ENCODE measurements at regions not wholly inside any gene's neighbourhood (a gene's known extent, or its start where the extent isn't known, plus 50 kb on each side); places are given as distances from the start of the nearest gene placed in this dataset.

DNA sequence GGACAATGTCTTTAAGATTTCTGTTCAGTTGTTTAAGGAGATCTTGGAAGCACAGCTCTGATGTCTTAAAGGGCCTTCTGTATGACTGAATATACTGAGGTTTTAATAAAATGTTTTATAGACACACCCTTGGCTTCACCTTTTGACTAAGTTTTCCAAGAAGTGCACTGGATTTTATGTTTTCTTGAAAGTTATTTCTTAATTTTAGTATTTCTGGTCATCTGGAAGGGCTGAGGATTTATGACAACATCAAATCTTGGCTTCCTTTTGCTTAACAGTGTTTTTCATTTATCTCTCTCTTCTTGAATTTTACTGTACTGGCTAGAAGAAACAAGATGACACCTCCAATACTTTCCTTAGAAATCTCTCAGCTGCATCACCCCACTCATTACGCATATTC, 2423.4 kb downstream of the LRRC4C start:
- POLR2A ChIA-PET, result no interaction called here
- H3K27me3 ChIP-seq (ENCODE audit: control insufficient read depth, insufficient read depth, low read length), result no peaks in the 10 kb centered on the region
- H3K27ac ChIP-seq (ENCODE audit: low read length), result no peak overlapping the region
- DNase-seq (ENCODE audit: low read depth, low spot score) (no peak), ATAC-seq (no peak)
- CTCF ChIA-PET, result no interaction called here
- no TSS peak for BruUV-seq (replicated peaks)
- H3K4me1 ChIP-seq (ENCODE audit: control insufficient read depth, insufficient read depth, low read length), result no peaks in the 10 kb centered on the region
- TF ChIP-seq TCF7L2 (IDR thresholded peaks at IDR 0.05; ENCODE audit: low read depth, low read length), result no peak
- no peak for TF ChIP-seq SIN3A (IDR thresholded peaks at IDR 0.05; ENCODE audit: borderline replicate concordance, insufficient read depth, low read depth, low read length)
- TF ChIP-seq, protein P1, sequence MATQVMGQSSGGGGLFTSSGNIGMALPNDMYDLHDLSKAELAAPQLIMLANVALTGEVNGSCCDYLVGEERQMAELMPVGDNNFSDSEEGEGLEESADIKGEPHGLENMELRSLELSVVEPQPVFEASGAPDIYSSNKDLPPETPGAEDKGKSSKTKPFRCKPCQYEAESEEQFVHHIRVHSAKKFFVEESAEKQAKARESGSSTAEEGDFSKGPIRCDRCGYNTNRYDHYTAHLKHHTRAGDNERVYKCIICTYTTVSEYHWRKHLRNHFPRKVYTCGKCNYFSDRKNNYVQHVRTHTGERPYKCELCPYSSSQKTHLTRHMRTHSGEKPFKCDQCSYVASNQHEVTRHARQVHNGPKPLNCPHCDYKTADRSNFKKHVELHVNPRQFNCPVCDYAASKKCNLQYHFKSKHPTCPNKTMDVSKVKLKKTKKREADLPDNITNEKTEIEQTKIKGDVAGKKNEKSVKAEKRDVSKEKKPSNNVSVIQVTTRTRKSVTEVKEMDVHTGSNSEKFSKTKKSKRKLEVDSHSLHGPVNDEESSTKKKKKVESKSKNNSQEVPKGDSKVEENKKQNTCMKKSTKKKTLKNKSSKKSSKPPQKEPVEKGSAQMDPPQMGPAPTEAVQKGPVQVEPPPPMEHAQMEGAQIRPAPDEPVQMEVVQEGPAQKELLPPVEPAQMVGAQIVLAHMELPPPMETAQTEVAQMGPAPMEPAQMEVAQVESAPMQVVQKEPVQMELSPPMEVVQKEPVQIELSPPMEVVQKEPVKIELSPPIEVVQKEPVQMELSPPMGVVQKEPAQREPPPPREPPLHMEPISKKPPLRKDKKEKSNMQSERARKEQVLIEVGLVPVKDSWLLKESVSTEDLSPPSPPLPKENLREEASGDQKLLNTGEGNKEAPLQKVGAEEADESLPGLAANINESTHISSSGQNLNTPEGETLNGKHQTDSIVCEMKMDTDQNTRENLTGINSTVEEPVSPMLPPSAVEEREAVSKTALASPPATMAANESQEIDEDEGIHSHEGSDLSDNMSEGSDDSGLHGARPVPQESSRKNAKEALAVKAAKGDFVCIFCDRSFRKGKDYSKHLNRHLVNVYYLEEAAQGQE (IDR thresholded peaks at IDR 0.05; ENCODE audit: insufficient read depth in 1 of 2, low read depth in 2 of 2, low read length in 1 of 2), result no peak
- TF ChIP-seq POLR2AphosphoS5 (IDR thresholded peaks at IDR 0.05; ENCODE audit: low read depth, low read length), result no peak
- no peak for TF ChIP-seq CTCF (IDR thresholded peaks at IDR 0.05)
- H3K36me3 ChIP-seq (ENCODE audit: control insufficient read depth, insufficient read depth, low read length), result no peaks in the 10 kb centered on the region
- no peak overlapping the region for H3K4me3 ChIP-seq (ENCODE audit: low read depth in 2 of 2, low read length in 2 of 2)
- H3K9me3 ChIP-seq (ENCODE audit: control insufficient read depth, insufficient read depth, low read depth, low read length), result no peaks in the 10 kb centered on the region
- intact Hi-C loops (cut with micrococcal nuclease; ENCODE audit: unreplicated experiment) (no loop called here), in situ Hi-C loops (cut with HindIII; ENCODE audit: low pct_unique_long_range_greater_than_20kb, low sequenced_read_pairs) (no loop called here)

DNA sequence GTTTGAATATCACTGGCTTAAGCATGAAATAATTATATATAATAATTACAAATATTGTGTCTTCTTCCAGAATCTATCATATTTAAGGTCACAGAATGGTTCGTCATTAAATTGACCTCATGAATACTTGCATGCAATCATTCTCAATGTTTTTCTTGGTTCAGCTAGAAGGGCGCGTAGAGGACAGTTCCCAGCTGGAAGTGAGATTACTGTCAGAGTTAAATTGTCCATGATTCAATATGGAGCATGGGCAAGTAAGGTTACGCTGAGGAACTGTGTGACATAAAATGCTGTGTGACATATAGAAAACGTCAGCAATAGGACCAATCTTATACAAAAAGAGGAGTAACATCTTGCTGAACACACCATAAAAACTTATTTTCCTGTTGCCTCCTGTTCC, 2423.5 kb upstream of the RAG2 start:
- POLR2A ChIA-PET, result no interaction called here
- CTCF ChIA-PET, result no interaction called here

More for the DNA sequence above, 2423.5 kb upstream of the RAG2 start:
- H3K27ac ChIP-seq (ENCODE audit: low read length), result no peak overlapping the region
- DNase-seq (ENCODE audit: low read depth, low spot score) (no peak), ATAC-seq (no peak)
- no peaks in the 10 kb centered on the region for H3K36me3 ChIP-seq (ENCODE audit: control insufficient read depth, insufficient read depth, low read length)
- BruUV-seq (replicated peaks), result no TSS peak
- intact Hi-C loops (cut with micrococcal nuclease; ENCODE audit: unreplicated experiment) (no loop called here), in situ Hi-C loops (cut with HindIII; ENCODE audit: low pct_unique_long_range_greater_than_20kb, low sequenced_read_pairs) (no loop called here)
- H3K9me3 ChIP-seq (ENCODE audit: control insufficient read depth, insufficient read depth, low read depth, low read length), result no peaks in the 10 kb centered on the region
- H3K4me1 ChIP-seq (ENCODE audit: control insufficient read depth, insufficient read depth, low read length), result no peaks in the 10 kb centered on the region
- H3K27me3 ChIP-seq (ENCODE audit: control insufficient read depth, insufficient read depth, low read length), result no peaks in the 10 kb centered on the region
- no peak for TF ChIP-seq CTCF (IDR thresholded peaks at IDR 0.05)
- no peak for TF ChIP-seq POLR2AphosphoS5 (IDR thresholded peaks at IDR 0.05; ENCODE audit: low read depth, low read length)
- no peak for TF ChIP-seq TCF7L2 (IDR thresholded peaks at IDR 0.05; ENCODE audit: low read depth, low read length)
- TF ChIP-seq, protein P1 (IDR thresholded peaks at IDR 0.05; ENCODE audit: insufficient read depth in 1 of 2, low read depth in 2 of 2, low read length in 1 of 2), result no peak
- no peak for TF ChIP-seq SIN3A (IDR thresholded peaks at IDR 0.05; ENCODE audit: borderline replicate concordance, insufficient read depth, low read depth, low read length)
- H3K4me3 ChIP-seq (ENCODE audit: low read depth in 2 of 2, low read length in 2 of 2), result no peak overlapping the region

Data from Panc1 (cell line).